T-helper 1 cell (primary cell): ENCODE measurements at regions not wholly inside any gene's neighbourhood (a gene's known extent, or its start where the extent isn't known, plus 50 kb on each side); places are given as distances from the start of the nearest gene placed in this dataset.

Experiments used
- DNase-seq, 5 donors: peaks; one replicate each; pipeline ENCODE4 v3.0.0-alpha.2; 2012 to 2020

DNA sequence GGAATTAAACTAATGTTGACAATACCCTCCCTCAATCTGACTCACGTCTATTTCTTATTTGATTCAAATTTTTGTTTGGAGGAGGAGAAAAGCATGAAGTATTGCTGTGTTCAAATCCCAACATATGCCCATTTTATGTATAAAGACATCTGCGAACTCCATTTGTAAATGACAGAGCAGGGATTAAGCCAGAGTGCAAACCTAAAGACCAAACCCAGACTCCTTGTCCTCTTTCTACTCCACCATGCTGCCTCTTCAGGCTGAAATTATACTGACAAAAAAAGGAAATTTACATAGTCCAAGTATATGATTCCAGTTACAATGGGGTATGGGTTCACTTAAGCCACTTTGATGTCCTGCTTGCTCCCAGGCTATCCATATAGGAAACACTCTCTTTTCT is 383.1 kb downstream of the ADRA2A start:
- DNase-seq, result no peak

DNA sequence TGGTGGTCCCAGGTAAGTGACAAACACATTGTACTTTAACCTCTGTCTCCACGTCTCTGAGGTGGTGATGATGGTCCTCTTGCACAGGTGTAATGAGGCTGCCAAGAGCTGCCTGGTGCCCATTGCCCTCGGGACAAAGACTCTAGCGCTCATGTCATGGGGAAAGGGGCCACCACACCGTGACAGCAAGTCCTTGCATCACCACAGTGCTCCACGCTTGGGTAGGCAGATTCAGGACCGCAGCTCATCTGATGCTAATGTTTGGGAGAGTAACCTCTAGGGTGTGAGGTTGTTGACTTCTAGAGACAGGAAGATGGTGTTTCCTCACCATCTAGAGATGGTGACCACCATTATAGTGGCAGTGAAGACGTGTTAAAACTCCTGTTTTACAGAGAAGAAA is 395.6 kb downstream of the ADRA2A start:
- DNase-seq, result no peak

DNA sequence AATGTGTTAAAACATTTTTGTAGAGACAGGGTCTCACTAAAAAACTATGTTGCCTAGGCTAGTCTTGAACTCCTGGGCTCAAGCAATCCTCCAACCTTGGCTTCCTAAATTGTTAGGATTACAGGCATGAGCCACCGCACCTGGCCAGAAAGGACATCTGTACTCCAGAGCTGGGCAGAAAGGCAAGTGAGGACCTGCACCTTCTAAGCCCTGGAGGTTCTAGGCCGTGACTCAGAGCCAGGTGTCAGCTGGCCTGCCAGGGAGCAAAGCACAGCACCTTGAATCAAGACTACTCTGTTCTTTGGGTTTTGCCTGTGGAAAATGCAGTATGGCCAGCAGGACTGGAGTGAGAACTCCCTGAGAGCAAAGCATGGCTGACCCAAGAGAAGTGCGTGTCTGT is 396.5 kb downstream of the ADRA2A start:
- DNase-seq, result no peak

DNA sequence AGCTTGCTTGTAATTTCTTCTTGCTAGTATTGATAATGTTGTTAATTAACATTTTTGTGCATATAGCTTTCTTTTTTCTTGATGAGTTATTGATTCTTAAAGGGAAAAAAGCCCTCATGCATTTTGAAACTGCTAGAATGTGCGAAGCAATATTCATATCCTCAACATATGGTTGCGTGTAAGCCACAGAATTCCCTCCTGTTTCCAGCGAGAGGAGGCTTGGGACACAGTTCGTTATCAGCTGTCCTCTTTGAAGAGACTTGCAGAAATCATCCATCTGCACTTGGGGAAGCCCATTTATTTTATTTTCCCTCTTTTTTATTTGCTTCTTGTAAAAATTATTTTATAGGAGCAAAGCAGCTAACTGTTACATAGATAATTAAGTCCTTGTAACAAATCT is 398.0 kb downstream of the ADRA2A start:
- DNase-seq, result no peak

DNA sequence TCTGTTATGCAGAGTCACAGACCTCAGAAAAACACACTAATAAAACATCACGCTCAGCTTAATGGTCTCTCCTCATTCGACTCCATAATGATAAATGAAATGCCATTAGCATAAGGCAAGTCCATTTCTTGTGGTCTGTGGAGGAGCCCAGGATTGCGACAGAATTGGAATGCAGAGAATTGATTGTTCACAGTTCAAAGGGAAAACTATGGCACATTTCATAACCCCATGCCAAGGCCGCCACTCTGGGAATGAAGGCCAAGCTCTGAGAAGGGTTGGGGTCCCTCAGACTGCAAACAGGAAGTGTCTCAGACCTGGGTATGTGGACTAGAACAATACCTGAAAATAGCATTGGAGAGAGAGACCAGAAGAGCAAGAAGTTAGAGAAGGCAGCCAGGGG is 398.9 kb downstream of the ADRA2A start:
- no peak for DNase-seq

DNA sequence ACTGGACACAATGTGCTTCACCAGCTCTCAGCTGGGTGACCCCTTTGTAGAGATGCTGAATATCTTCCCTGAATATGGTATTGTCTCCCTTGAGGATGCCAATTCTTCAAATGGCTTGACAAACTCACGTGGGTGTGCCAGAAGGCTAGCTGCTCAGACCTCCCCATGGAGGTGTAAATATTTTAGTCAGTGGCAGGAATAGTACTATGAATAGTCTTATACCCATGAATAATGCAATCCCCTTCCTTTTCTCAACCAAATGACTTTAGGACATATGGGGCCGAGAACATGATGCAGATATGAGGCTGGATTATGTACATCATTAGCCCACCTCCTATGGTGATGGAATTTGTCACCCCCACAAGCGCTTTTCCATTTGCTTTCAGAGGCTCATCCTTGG is 401.8 kb downstream of the ADRA2A start:
- DNase-seq, result no peak

DNA sequence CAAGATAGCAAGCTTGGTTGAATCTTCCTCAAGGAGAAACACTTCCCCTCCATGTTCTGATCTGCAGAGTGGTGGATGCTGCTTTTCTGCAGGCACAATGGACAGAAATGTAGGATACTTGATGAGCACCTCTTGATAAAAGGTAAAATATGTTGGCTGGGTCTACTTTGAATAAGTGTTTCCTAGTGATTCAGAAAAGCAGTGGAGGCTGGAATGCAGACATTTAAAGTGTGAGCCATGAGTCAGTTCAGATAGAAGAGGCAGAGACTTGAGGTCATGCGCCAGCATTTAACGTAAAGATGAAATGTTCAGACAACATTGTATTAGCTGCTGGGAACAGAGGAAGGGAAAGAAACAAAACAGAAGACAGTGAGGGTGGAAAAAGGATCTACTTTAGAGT is 403.1 kb downstream of the ADRA2A start:
- no peak for DNase-seq

DNA sequence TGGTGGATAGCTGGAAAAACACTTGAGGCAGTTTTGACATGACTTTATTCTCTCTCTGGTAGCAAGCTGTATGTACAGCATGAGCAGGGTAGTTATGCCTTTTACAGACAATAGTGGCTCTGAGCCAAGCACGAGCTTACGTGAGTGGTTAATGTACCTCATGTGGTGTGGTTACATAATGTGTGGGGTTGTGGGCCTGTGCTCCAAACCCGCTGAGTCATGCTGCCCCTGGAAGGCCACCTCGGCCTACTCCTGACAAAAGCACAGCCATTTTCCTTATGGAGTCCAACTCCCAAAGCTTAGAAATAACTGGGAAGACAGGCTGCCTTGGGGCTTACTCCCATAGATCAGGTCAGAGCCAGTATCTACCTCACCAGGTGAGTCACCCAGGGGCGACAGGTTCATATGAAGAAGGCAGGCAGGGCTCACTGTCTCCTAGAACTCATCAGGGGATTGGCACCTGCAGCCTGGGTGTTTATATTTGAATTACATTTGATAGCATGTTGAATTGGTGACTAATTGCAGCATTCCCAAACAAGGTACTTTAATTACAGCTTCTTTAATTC is 404.5 kb downstream of the ADRA2A start:
- no peak for DNase-seq

DNA sequence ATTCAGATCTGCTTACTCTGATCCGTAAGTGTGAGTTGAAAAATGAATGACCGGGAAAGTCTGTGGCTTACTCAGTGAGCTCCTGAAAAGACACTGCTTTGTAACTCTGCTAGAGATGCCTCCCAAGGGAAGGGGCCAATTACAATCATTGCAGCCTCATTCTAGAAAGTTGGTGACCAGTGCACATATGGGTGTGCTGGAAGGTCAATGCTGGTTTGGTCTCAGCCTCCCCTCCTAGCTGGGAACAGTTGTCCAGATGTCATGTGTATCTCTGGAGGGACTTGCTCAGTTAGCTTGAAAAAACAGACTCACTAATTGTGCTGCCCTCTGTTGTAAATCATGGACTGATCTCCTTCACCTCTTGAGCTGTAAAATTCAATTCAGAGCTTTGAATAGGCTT is 405.0 kb downstream of the ADRA2A start:
- DNase-seq, result no peak

DNA sequence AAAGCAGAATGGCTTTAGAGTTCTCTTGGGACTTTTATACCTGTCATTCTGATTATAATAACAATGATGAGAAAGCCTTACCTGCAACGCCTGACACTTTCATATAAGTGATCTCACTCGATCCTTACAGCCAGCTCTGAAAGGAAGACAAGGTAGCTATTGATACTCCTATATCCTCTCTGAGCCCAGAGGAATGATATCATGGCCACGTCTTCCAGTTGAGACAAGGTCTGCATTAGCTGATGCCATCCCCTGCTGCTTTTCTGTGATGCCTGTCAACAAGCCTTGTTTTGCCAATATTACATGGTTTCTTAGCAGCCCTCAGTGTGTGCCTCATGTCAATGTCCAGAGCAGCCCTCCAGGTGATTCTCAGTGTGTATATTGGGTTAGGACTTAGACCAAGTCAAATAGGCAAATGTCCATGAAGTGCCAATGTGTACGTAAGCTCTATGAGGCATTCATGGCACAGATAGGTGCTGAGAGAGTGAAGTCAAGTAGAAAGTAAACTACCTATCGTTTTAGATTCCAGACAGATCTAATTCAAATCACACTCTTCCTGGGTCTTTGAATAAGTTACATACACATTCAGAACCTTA is 405.9 kb downstream of the ADRA2A start:
- DNase-seq, result no peak

DNA sequence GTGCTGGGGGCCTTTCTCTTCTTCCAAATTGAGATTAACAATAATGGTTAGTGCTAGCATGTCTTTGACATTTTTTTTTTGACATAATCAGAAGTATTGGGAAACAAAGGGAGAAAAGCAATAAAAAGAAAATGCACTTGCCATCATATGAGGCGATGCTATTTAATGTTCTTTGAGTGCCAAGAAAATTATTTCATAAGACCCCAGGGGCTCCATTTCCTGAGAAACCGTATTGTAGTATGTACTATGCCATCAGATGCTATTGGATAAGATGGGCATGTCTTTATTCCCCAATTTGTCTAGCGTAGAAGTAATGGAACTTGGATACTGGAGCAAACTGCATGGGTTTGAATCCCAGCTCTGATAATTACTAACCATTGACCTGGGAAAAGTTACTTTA is 408.9 kb downstream of the ADRA2A start:
- DNase-seq, result no peak

DNA sequence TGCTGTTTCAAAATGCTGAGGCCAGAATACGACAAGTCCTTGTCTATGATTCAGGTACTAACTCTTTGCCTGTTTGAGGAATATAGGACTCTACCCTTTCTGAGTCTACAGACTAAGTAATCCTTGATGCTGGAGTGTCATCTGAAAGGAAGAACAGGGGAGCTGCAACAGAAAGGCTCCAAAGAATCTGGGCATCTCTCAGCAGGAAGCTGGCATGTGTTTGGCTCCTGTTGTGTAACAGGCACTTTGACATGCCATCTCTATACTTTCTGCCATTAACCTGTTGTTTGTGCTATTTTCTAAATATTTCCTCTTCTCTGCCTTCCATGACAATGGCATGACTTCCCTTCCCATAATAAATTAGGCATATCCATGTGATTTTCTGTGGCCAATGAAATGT is 409.5 kb downstream of the ADRA2A start:
- no peak for DNase-seq

DNA sequence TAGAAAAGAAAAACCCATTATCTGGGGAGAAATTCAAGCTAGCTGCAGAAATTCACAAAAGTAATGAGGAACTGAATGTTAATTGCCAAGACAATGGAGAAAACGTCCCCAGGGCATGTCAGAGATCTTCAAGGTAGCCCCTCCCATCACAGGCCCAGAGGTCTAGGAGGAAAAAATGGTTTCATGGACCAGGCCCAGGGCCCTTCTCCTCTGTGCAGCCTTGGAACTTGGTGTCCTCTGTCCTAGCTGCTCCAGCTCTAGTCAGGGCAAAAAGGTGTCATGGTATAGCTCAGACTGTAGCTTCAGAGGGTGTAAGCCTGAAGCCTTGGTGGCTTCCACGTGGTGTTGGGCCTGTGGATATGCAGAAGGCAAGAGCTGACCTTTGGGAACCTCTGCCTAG is 411.8 kb downstream of the ADRA2A start:
- no peak for DNase-seq

DNA sequence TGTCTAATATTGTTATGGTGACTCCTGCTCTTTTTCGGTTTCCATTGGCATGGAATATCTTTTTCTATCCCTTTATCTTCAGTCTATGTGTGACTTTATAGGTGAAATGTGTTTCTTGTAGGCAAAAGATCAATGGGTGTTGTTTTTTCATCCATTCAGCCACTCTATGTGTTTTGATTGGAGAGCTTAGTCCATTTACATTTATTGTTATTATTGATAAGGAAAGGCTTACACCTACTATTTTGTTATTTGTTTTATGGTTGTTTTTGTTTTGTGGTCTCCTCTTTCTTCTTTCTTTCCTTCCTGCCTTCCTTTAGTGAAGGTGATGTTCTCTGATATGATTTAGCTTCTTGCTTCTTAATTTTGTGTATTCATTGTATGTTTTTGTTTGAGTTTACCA is 414.3 kb downstream of the ADRA2A start:
- no peak for DNase-seq

DNA sequence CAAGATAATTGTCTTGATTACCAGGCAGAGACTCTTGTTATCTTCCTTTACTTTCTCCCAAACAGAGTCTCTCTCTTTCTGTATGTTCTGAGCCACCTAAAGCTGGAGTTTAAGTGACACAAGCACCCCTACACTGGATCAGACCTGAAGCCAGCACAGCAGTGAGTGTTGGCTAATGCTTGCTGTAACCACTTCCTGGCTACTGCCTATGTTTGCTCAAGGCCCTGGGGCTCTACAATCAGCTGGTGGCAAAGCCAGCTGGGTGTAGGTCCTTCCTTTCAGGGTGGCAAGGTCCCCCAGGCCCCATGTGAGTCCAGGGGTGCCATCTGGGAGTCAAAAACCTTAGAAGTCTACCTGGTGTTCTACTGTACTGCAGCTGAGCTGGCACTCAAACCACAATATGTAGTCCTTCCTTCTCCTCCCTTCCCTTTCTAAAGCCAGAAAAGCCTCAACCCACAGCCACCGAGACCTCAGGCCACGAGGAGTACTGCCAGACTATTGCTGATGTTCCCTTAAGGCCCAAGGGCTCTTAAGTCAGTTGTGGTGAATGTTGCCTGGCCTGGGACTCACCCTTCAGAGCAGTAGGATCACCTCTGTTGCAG is 416.3 kb downstream of the ADRA2A start:
- no peak for DNase-seq

DNA sequence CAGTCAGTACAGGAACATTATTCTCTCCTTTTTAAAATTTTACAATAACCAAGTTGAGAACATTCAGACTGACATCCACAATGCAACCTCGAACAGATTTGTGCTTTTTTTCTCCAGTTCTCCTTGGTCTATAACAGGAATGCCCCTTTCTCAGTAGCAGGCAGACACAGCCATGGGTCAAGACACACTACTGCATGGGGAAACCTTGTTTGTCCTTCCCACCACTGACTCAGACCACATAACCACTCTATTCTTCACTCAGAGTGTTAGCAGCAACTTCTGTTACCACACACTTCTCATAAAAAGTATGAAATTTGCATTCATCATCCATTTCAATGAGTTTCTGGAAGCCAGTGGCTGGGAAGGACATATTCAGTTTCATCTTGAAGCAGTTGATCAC is 421.7 kb downstream of the ADRA2A start:
- DNase-seq, result no peak

DNA sequence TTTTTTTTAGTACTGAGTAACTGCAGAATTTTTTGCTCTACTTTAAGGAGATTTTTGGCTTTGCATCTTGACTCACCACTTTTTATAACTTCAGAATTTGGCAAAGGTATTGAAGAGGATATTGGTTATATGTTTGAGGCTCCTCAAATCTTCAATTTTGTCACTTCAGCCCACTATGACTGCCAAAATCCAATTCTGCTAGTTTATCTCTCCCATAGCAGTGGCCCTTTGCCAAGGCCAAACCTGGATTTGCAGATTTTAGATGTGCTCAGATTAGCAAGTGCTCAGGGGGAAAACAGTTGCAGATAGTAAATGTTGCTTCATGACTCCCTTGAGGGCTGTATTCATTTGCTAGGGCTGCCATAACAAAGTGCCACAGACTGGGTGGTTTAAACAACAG is 427.5 kb downstream of the ADRA2A start:
- DNase-seq, result no peak

DNA sequence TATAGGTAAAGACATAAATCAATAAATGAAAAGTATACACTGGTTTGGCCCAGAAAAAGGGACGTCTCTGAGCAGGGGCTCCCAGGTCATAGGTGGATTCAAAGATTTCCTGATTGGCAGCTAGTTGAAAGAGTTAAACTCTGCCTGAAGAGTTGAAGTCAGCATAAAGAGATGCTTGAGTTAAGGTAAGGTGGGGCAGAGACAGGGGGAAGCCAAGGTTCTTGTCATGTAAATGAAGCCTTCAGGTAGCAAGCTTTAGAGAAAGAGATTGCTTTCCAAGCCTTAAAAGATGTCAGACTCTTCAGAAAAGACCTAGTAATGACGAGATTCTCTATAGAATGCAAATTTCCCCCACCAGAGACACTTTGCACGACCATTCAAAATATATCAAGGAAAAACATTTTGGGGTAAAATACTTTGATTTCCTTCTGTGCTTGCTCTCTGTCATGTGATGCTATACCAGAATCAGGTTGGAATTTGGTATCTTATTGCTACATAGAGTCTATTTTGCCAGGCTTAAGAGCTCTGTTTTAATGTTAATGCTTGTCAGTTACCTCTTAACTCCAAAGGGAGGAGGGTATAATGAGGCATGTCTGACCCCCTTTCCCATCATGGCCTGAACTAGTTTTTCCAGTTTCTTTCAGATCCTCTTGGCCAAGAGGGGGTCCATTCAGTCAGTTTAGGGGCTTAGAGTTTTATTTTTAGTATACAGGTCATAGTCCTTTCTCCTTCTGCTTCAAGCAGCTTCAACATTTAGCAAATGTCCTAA is 429.6 kb downstream of the ADRA2A start:
- no peak for DNase-seq

DNA sequence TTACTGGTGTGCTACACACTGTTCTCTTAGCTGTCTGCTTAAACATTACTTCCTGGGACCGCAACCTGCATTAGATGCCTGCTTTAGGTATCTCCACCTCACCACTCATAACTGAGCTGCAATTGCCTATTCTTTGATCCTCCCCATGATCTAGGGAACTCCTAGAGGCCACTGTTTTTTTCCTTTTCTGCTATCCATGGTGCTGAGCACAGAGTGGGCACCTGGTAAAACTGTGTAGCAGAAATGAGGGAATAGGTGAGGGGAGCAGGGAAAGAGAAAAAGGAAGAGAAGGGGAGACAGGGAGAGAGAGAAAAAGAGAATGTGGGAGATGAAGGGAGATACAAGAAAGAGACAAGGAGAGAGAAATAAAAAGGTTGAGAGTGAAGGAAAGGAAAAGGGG is 434.9 kb downstream of the ADRA2A start:
- DNase-seq, result no peak

DNA sequence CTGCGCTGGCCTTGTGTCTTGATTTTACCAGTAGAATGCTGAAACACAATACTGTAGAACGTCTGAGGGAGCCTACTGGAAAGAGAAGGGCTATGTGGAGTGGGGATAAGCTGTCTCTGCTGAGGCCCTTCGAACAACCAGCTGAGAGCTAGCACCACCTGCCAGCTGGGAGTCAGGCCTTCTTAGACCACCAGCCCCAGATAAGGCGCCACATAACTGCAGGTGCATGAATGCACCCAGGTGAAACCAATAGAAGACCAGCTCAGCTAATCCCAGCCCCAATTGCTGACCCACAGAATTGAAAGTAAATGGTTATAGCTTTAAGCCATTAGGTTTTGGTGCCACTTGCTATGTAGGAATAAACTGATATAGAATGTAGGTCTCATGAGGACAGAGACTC is 438.4 kb downstream of the ADRA2A start:
- DNase-seq, result no peak

DNA sequence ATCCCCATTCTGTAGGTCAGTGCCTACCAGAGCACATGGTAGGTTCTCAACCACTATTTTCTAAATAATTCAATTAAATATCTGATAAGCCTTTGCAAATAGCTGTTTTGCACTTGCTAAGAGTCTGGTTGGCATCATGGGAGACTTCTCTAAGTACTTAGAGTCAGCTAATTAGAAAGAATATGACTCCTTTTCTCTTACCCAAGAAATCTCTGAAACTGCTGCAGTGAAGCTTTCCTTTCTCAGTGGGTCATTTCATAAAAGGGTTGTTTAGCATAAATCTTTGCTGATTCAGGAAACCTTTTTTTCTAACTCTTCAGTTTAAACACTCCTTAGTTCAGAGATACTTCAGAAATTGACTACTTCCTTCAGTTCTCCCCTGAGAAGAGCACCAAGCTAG is 438.9 kb downstream of the ADRA2A start:
- no peak for DNase-seq

DNA sequence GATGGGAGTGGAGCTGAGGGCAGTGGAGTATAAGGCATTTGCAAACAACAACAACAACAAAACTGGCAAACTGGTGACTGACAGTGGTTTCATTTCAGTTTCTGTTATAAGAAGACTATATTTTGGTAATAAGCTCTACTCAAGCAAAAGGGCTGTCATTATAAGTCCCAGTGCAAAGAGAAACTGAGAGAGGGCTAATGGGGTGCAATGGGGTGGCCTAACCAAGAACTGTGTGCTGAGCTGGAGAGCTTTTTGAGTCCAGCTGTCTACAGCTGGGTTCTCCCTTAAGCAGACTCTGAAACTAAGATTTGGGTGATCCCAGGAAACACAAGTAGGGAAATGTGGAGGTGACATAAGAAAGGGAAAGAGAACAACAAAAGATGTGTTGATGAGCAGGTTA is 439.3 kb downstream of the ADRA2A start:
- no peak for DNase-seq

DNA sequence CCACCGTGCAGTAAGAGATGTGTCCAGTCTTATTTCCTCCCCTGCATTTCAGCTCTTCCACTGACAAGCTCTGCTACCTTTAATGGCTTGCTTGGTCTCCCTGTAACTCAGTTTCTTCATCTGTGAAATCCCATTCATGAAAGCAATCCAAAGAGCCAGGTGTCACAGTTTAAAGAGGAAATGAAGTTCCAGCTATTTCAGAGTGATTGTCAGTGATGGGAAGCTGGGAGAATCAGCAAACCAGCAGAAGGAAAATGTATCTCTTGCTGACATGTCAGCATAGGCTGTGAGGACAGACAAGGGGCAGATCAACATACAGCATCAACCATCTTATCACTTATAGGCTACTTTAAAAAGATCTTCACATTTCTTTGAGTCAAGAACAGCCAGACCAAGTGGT is 445.3 kb downstream of the ADRA2A start:
- no peak for DNase-seq

DNA sequence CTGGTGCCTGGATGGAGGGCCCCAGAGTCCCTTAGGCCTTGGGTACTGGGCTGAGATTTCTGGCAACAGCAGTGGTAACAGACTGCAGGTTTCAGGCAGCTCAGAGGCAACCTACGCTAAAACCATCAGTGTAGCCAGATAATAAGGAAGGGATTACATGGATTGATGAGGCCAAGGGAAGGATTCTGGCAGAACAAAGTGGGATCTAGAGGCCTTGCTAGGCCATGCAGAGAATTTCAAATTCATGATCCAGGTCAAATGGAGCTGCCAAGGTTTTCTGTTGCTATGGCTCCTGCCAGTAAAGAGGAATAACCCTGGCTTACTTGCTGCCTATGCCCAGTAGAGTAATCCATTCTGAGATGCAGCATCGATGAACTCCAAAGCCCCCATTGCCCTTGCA is 445.7 kb downstream of the ADRA2A start:
- DNase-seq, result no peak
